GM19239 (cell line): ENCODE measurements at regions not wholly inside any gene's neighbourhood (a gene's known extent, or its start where the extent isn't known, plus 50 kb on each side); places are given as distances from the start of the nearest gene placed in this dataset.

Experiments
- DNase-seq: peaks from one replicate; pipeline ENCODE4 v3.0.0; 2011; ENCODE audit warnings: low spot score; ENCODE audit not compliant: insufficient read length
- FAIRE-seq: peaks from 2 replicates; lab custom pipeline; 2011; peaks lifted over from hg19 to GRCh38; lab: Jason Lieb, UNC

GRCh38 chr5:72021651-72022357, 85.5 kb upstream of the MAP1B start:
- no peak for FAIRE-seq

GRCh38 chr5:72028382-72028781, 78.9 kb upstream of the MAP1B start:
- FAIRE-seq (no peak), DNase-seq (no peak)

More at GRCh38 chr5:72021651-72022357, 85.5 kb upstream of the MAP1B start:
- DNase-seq = no peak

GRCh38 chr5:72030237-72030636, 77.0 kb upstream of the MAP1B start:
- no peak for FAIRE-seq
- DNase-seq = no peak

GRCh38 chr5:72032788-72033187, 74.5 kb upstream of the MAP1B start:
- no peak for FAIRE-seq
- DNase-seq = no peak

GRCh38 chr5:72034770-72035169, 72.5 kb upstream of the MAP1B start:
- no peak for DNase-seq

GRCh38 chr5:72035831-72036230, 71.4 kb upstream of the MAP1B start:
- no peak for FAIRE-seq

More at GRCh38 chr5:72034770-72035169, 72.5 kb upstream of the MAP1B start:
- FAIRE-seq = no peak

GRCh38 chr5:72036951-72037350, 70.3 kb upstream of the MAP1B start:
- FAIRE-seq (no peak), DNase-seq (no peak)

More at GRCh38 chr5:72035831-72036230, 71.4 kb upstream of the MAP1B start:
- DNase-seq = no peak

GRCh38 chr5:72040513-72040912, 66.8 kb upstream of the MAP1B start:
- FAIRE-seq (no peak), DNase-seq (no peak)

- no peak for DNase-seq
- FAIRE-seq = no peak
Measured at GRCh38 chr5:72041654-72042053, 65.6 kb upstream of the MAP1B start.

GRCh38 chr5:72042097-72042496, 65.2 kb upstream of the MAP1B start:
- no peak for DNase-seq

GRCh38 chr5:72045692-72046091, 61.6 kb upstream of the MAP1B start:
- FAIRE-seq = no peak

More at GRCh38 chr5:72042097-72042496, 65.2 kb upstream of the MAP1B start:
- FAIRE-seq = no peak

GRCh38 chr5:72046106-72046505, 61.2 kb upstream of the MAP1B start:
- DNase-seq (no peak), FAIRE-seq (no peak)

More at GRCh38 chr5:72045692-72046091, 61.6 kb upstream of the MAP1B start:
- DNase-seq = no peak

- DNase-seq (no peak), FAIRE-seq (no peak)
Measured at GRCh38 chr5:72055636-72056035, 51.6 kb upstream of the MAP1B start.
